Large intestine (tissue), 3 donors: ENCODE measurements at regions not wholly inside any gene's neighbourhood (a gene's known extent, or its start where the extent isn't known, plus 50 kb on each side); places are given as distances from the start of the nearest gene placed in this dataset.

Experiments
- DNase-seq, 2 donors: peaks; one replicate each; pipeline versions ENCODE4 v3.0.0 to v3.0.0-alpha.2; 2013
- H3K27ac ChIP-seq: one replicate; pipeline ENCODE4 v1.5.1; 2013; ENCODE audit warnings: low read length
- H3K27me3 ChIP-seq: 2 replicates; pipeline ENCODE4 v1.6.1; 2013; ENCODE audit warnings: low read length; ENCODE audit not compliant: control insufficient read depth, insufficient read depth
- H3K36me3 ChIP-seq: 2 replicates; pipeline ENCODE4 v1.6.1; 2013; ENCODE audit warnings: low read length; ENCODE audit not compliant: control insufficient read depth, insufficient read depth
- H3K4me1 ChIP-seq: one replicate; pipeline ENCODE4 v1.6.1; 2013; ENCODE audit warnings: low read length; ENCODE audit not compliant: control insufficient read depth, insufficient read depth
- H3K4me3 ChIP-seq: one replicate; pipeline ENCODE4 v1.5.1; 2013; ENCODE audit warnings: low read length
- H3K9me3 ChIP-seq: one replicate; pipeline ENCODE4 v1.6.1; 2013; ENCODE audit warnings: mild to moderate bottlenecking, low read depth, low read length, moderate library complexity; ENCODE audit not compliant: control insufficient read depth
- WGBS: methylation state at CpG from one replicate; pipeline ENCODE4 v1.1.5; 2013; ENCODE audit warnings: low lambda C conversion rate; ENCODE audit not compliant: insufficient coverage; 5-methylcytosine and 5-hydroxymethylcytosine counted together

DNA sequence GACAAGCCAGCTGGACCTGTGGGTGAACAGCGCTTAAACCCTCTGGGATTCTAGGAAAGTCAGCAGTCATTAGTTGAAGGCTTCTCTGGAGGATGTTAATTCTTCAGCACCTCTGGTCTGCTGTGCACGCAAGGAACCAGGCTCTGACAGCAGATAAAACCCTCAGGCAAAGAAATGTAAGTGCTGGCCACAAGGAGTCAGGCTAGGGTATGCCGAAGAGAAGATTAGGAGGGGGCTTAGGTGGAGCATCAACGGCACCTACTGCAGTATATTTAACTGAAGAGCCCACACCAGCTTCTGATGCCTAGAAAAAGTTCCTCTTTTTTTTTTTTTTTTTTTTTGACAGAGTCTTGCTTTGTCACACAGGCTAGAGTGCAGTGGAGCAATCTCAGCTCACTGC lies 304.2 kb upstream of the MC4R start:
- Histone ChIP-seq H3K36me3 (no peaks in the 10 kb centered on the region), H3K9me3 (no peaks in the 10 kb centered on the region), H3K4me3 (no peak overlapping the region), H3K4me1 (no peaks in the 10 kb centered on the region), H3K27me3 (no peaks in the 10 kb centered on the region), H3K27ac (no peak overlapping the region)
- WGBS = no CpG with 5 or more reads among the region's 4 CpGs
- no peak for DNase-seq

DNA sequence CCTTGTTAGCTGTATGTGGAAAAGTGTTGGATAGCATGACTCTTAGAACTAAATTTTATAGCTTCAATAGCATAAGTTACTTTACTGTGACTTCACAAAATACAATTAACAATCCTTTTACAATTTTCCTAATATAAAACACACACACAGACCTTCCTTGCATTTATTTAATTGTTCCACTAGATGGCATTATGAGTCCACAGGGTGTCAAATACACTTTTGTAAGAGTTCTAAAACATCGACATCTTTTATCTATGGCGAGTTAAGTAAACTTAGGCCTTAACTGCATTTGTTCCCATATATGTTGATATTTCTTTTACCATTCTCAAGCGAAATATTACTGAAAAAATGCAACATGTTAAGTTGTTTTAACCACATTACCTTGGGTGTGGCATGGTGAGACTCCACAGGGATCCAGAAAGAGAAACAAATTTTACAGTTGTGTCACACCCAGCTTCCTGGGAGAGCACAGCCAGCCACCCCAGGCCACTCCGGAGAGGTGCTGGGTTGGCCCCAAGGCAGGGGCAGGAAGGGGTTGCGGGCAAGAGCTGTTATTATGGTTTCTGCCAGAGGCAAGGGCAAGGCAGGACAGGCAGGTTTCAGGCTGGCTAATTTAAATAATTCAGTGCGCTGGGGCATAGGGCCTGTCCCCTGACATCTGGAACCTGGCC lies 312.4 kb upstream of the MC4R start:
- H3K36me3 ChIP-seq = no peaks in the 10 kb centered on the region
- WGBS = 21% methylated on average over 2 of the region's 6 CpGs
- no peak overlapping the region for H3K27ac ChIP-seq
- H3K4me3 ChIP-seq = no peak overlapping the region
- no peaks in the 10 kb centered on the region for H3K9me3 ChIP-seq
- DNase-seq = no peak
- H3K27me3 ChIP-seq = no peaks in the 10 kb centered on the region
- no peaks in the 10 kb centered on the region for H3K4me1 ChIP-seq

- H3K4me3 ChIP-seq = no peak overlapping the region
- WGBS = no CpG with 5 or more reads among the region's 3 CpGs
- H3K27ac ChIP-seq = no peak overlapping the region
- no peaks in the 10 kb centered on the region for H3K4me1 ChIP-seq
- no peaks in the 10 kb centered on the region for H3K27me3 ChIP-seq
- no peaks in the 10 kb centered on the region for H3K9me3 ChIP-seq
- DNase-seq = no peak
- H3K36me3 ChIP-seq = no peaks in the 10 kb centered on the region
Measured at GRCh38 chr18:60686142-60686541, 313.6 kb upstream of the MC4R start.

- H3K27ac ChIP-seq = no peak overlapping the region
- H3K36me3 ChIP-seq = no peaks in the 10 kb centered on the region
- H3K4me1 ChIP-seq = no peaks in the 10 kb centered on the region
- no peaks in the 10 kb centered on the region for H3K9me3 ChIP-seq
- DNase-seq = no peak
- H3K4me3 ChIP-seq = no peak overlapping the region
- no peaks in the 10 kb centered on the region for H3K27me3 ChIP-seq
Measured at GRCh38 chr18:60691061-60691460, 318.5 kb upstream of the MC4R start.

- Histone ChIP-seq H3K4me1 (no peaks in the 10 kb centered on the region), H3K4me3 (no peak overlapping the region), H3K27me3 (no peaks in the 10 kb centered on the region), H3K27ac (no peak overlapping the region), H3K36me3 (no peaks in the 10 kb centered on the region), H3K9me3 (no peaks in the 10 kb centered on the region)
- DNase-seq = no peak
- WGBS = no CpG with 5 or more reads among the region's 5 CpGs
Measured at GRCh38 chr18:60693426-60693825, 320.9 kb upstream of the MC4R start.

- 67% methylated on average over 3 of the region's 3 CpGs for WGBS
- DNase-seq = no peak
Measured at GRCh38 chr18:60698901-60699300, 326.3 kb upstream of the MC4R start.

GRCh38 chr18:60722742-60723141 lies 350.2 kb upstream of the MC4R start:
- Histone ChIP-seq H3K36me3 (no peaks in the 10 kb centered on the region), H3K4me1 (no peaks in the 10 kb centered on the region), H3K27me3 (no peaks in the 10 kb centered on the region), H3K4me3 (no peak overlapping the region), H3K27ac (no peak overlapping the region), H3K9me3 (no peaks in the 10 kb centered on the region)
- no peak for DNase-seq
- 94% methylated on average over 3 of the region's 3 CpGs for WGBS

More at GRCh38 chr18:60698901-60699300, 326.3 kb upstream of the MC4R start:
- H3K4me3 ChIP-seq = no peak overlapping the region
- no peaks in the 10 kb centered on the region for H3K4me1 ChIP-seq
- H3K27me3 ChIP-seq = no peaks in the 10 kb centered on the region
- H3K27ac ChIP-seq = no peak overlapping the region
- H3K9me3 ChIP-seq = no peaks in the 10 kb centered on the region
- no peaks in the 10 kb centered on the region for H3K36me3 ChIP-seq

GRCh38 chr18:60732143-60732542 lies 359.6 kb upstream of the MC4R start:
- Histone ChIP-seq H3K27ac (no peak overlapping the region), H3K27me3 (no peaks in the 10 kb centered on the region), H3K4me1 (no peaks in the 10 kb centered on the region), H3K36me3 (no peaks in the 10 kb centered on the region), H3K4me3 (no peak overlapping the region), H3K9me3 (no peaks in the 10 kb centered on the region)
- DNase-seq = no peak
- no CpG with 5 or more reads among the region's 1 CpG for WGBS

GRCh38 chr18:60739212-60739611 lies 366.6 kb upstream of the MC4R start:
- Histone ChIP-seq H3K4me3 (no peak overlapping the region), H3K36me3 (no peaks in the 10 kb centered on the region), H3K27ac (no peak overlapping the region), H3K27me3 (no peaks in the 10 kb centered on the region), H3K4me1 (no peaks in the 10 kb centered on the region), H3K9me3 (no peaks in the 10 kb centered on the region)
- WGBS = no CpG with 5 or more reads among the region's 7 CpGs
- no peak for DNase-seq

- no CpG with 5 or more reads among the region's 8 CpGs for WGBS
- Histone ChIP-seq H3K4me3 (no peak overlapping the region), H3K4me1 (no peaks in the 10 kb centered on the region), H3K27ac (no peak overlapping the region), H3K36me3 (no peaks in the 10 kb centered on the region), H3K27me3 (no peaks in the 10 kb centered on the region), H3K9me3 (no peaks in the 10 kb centered on the region)
- no peak for DNase-seq
Measured at GRCh38 chr18:60740313-60740712, 367.7 kb upstream of the MC4R start.

GRCh38 chr18:60746491-60746890 lies 373.9 kb upstream of the MC4R start:
- Histone ChIP-seq H3K4me1 (no peaks in the 10 kb centered on the region), H3K27ac (no peak overlapping the region), H3K36me3 (no peaks in the 10 kb centered on the region), H3K4me3 (no peak overlapping the region), H3K27me3 (no peaks in the 10 kb centered on the region), H3K9me3 (no peaks in the 10 kb centered on the region)
- DNase-seq = no peak
